Stimulated activated memory B cell treated with anti-CD40 and anti-IgM and Interleukin-4, amounts not matched to agents 10 μg/mL and 1 μg/mL and 100 μg/mL, for 72 hours (primary cell): ENCODE measurements at regions not wholly inside any gene's neighbourhood (a gene's known extent, or its start where the extent isn't known, plus 50 kb on each side); places are given as distances from the start of the nearest gene placed in this dataset.

Experiments
- ATAC-seq: fragments of 150-1000 bp; cut with Tn5 transposase; 2 replicates; pipeline ENCODE4 v1.10.0; 2021
- H3K27ac Mint-ChIP-seq: one replicate; pipeline ENCODE4 v1.8.0; 2022; ENCODE audit warnings: mild to moderate bottlenecking, mixed read lengths
- H3K27me3 Mint-ChIP-seq: one replicate; pipeline ENCODE4 v1.8.0; 2022; ENCODE audit warnings: mixed read lengths
- H3K36me3 Mint-ChIP-seq: one replicate; pipeline ENCODE4 v1.8.0; 2022; ENCODE audit warnings: mixed read lengths
- H3K4me1 Mint-ChIP-seq: one replicate; pipeline ENCODE4 v1.8.0; 2022; ENCODE audit warnings: mixed read lengths
- H3K4me3 Mint-ChIP-seq: one replicate; pipeline ENCODE4 v1.8.0; 2022; ENCODE audit warnings: mild to moderate bottlenecking, moderate library complexity, mixed read lengths
- H3K9me3 Mint-ChIP-seq: one replicate; pipeline ENCODE4 v1.8.0; 2022; ENCODE audit warnings: mixed read lengths

DNA sequence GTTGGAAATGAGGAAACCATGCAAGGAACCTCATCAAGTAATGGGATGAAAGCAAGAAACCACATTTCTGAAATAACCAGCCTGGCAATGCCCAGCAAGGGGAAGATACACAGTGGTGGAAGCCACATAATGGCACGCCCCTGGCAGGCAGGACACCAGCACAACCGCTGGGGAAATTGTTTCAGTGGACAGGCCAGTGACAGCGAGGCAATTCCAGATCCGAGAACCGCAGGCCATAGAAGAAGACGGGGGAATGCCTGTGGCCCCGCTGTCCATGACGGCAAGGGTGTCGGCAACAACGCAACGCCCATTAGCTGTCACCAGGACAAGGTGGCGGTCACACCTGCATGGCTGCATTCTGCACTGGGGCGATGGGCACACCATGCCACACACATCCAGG, 1389.6 kb downstream of the BRD1 start:
- no peaks in the 10 kb centered on the region for H3K36me3 Mint-ChIP-seq
- H3K27ac Mint-ChIP-seq, result no peak overlapping the region
- peaks cover 19% of the 10 kb centered on the region for H3K9me3 Mint-ChIP-seq
- peaks cover 69% of the 10 kb centered on the region for H3K27me3 Mint-ChIP-seq
- ATAC-seq, result no peak
- no peak overlapping the region for H3K4me3 Mint-ChIP-seq
- H3K4me1 Mint-ChIP-seq, result no peaks in the 10 kb centered on the region

GRCh38 chr22:48436201-48436931, 1391.3 kb downstream of the BRD1 start:
- Mint-ChIP-seq H3K4me3 (no peak overlapping the region), H3K4me1 (no peaks in the 10 kb centered on the region), H3K9me3 (peaks cover 19% of the 10 kb centered on the region), H3K36me3 (no peaks in the 10 kb centered on the region), H3K27ac (no peak overlapping the region), H3K27me3 (peaks cover 53% of the 10 kb centered on the region)
- ATAC-seq, result no peak

- Mint-ChIP-seq H3K4me3 (no peak overlapping the region), H3K27me3 (peaks cover 38% of the 10 kb centered on the region), H3K9me3 (peaks cover 16% of the 10 kb centered on the region), H3K27ac (no peak overlapping the region), H3K4me1 (no peaks in the 10 kb centered on the region), H3K36me3 (no peaks in the 10 kb centered on the region)
- ATAC-seq, result no peak
Measured at GRCh38 chr22:48434868-48435250, 1392.8 kb downstream of the BRD1 start.

GRCh38 chr22:48434156-48434867, 1393.4 kb downstream of the BRD1 start:
- Mint-ChIP-seq H3K27ac (no peak overlapping the region), H3K9me3 (peaks cover 16% of the 10 kb centered on the region), H3K36me3 (no peaks in the 10 kb centered on the region), H3K27me3 (peaks cover 36% of the 10 kb centered on the region), H3K4me3 (no peak overlapping the region), H3K4me1 (no peaks in the 10 kb centered on the region)
- ATAC-seq, result no peak

DNA sequence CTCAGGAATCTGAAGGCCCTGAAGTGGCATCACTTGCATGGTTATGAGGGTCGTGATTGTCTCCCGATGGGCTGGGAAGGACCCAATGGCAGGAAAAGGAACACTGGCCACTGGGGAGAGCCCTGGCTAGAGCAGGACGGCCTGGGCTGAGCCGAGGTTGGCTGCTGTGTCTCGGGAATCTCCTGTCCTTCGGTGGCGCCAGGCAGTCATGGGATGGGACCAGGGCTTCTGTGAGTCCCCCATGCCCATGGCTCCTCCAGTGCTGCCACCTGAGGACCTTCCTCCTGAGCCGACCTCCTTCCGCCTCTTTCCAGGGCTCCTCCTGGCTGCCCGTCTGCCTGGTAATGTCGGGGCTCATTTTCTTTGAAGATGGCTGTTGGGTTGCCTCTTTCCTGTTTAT, 1394.0 kb downstream of the BRD1 start:
- peaks cover 16% of the 10 kb centered on the region for H3K9me3 Mint-ChIP-seq
- no peak overlapping the region for H3K4me3 Mint-ChIP-seq
- no peak overlapping the region for H3K27ac Mint-ChIP-seq
- no peak for ATAC-seq
- H3K4me1 Mint-ChIP-seq, result no peaks in the 10 kb centered on the region
- H3K36me3 Mint-ChIP-seq, result no peaks in the 10 kb centered on the region
- peaks cover 38% of the 10 kb centered on the region for H3K27me3 Mint-ChIP-seq

DNA sequence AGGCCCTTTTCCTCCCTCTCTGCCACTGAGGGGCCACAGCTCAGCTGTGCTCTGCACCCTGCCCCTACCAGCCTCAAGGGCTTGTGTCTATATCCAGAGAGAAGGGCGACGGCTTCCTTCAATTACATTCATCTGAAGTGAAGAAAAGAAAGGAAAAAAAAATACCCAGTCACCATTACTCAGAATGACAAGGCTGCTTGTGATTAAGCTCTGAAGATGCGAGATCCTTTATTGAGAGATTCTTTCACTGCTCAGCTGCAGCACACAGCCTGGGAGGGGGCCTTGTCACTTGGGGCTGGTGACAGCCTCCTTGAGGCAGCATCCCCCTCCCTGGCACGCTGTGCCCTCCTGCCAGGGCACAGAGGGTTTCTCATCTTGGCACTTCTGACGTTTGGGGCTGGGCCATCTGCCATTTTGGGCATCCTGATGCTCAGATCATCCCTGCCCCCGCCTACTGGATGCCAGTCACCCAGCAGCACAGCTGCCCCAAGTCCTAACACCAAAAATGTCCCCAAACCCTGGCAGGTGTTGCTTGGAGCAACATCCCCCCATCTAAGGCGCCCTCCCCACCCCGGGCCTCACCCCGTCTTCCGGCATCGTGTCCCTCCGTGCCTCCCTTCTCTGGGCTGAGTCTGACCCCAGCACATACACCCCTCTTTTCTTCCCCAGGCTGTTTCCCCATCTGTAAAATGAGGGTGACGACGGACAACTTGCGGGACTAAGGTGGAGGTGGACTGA, 1394.7 kb downstream of the BRD1 start:
- Mint-ChIP-seq H3K27ac (no peak overlapping the region), H3K36me3 (no peaks in the 10 kb centered on the region), H3K4me3 (no peak overlapping the region), H3K9me3 (peaks cover 11% of the 10 kb centered on the region), H3K27me3 (peaks cover 31% of the 10 kb centered on the region), H3K4me1 (no peaks in the 10 kb centered on the region)
- ATAC-seq, result no peak

DNA sequence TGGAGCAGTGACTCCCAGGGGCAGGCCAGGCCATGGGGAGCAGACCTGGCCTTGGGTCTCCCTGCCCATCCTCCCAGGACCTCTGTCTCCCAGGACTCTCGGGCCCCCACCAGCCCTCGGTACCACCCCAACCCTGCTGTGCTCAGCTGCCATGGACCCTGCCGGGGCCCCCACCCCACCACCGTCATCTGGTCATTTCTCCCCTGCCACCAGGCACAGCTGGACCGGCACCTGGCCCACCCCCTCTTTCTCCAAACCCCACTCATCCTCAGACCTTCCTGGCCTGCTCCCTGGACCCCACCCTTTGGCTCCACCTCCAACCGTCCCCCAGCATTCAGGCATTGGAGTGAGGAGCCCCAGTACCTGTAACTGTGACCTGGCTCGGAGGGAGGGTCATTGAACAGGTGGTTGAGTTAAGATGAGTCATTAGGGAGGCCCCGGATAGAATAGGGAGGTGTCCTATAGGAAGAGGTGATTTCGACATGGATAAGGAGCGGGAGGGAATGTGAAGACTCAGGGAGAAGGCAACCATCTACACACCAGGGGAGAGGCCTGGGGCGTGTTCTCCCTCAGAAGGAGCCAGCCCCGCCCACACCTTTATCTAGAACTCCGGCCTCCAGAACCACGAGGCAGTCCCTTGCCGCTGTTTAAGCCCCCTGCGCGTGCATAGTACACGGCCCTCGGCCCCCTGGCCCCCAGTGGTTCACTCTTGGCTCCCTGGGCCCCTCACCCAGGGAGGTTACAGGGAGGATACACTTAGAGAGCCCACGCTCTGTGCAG, 1395.9 kb downstream of the BRD1 start:
- H3K27ac Mint-ChIP-seq, result no peak overlapping the region
- no peak overlapping the region for H3K4me3 Mint-ChIP-seq
- H3K27me3 Mint-ChIP-seq, result peaks cover 32% of the 10 kb centered on the region
- H3K4me1 Mint-ChIP-seq, result no peaks in the 10 kb centered on the region
- H3K9me3 Mint-ChIP-seq, result peaks cover 6% of the 10 kb centered on the region
- ATAC-seq, result no peak
- H3K36me3 Mint-ChIP-seq, result no peaks in the 10 kb centered on the region

GRCh38 chr22:48431014-48431413, 1396.7 kb downstream of the BRD1 start:
- no peaks in the 10 kb centered on the region for H3K36me3 Mint-ChIP-seq
- peaks cover 36% of the 10 kb centered on the region for H3K27me3 Mint-ChIP-seq
- H3K4me1 Mint-ChIP-seq, result no peaks in the 10 kb centered on the region
- no peak overlapping the region for H3K27ac Mint-ChIP-seq
- H3K4me3 Mint-ChIP-seq, result no peak overlapping the region
- ATAC-seq, result no peak
- peaks cover 3% of the 10 kb centered on the region for H3K9me3 Mint-ChIP-seq

- Mint-ChIP-seq H3K4me3 (no peak overlapping the region), H3K4me1 (no peaks in the 10 kb centered on the region), H3K27me3 (peaks cover 46% of the 10 kb centered on the region), H3K27ac (no peak overlapping the region), H3K9me3 (no peaks in the 10 kb centered on the region), H3K36me3 (no peaks in the 10 kb centered on the region)
- ATAC-seq, result no peak
Measured at GRCh38 chr22:48429446-48430020, 1398.1 kb downstream of the BRD1 start.

- H3K27me3 Mint-ChIP-seq, result peaks cover 47% of the 10 kb centered on the region
- H3K4me1 Mint-ChIP-seq, result no peaks in the 10 kb centered on the region
- ATAC-seq, result no peak
- H3K27ac Mint-ChIP-seq, result no peak overlapping the region
- H3K4me3 Mint-ChIP-seq, result no peak overlapping the region
- H3K36me3 Mint-ChIP-seq, result no peaks in the 10 kb centered on the region
- H3K9me3 Mint-ChIP-seq, result no peaks in the 10 kb centered on the region
Measured at GRCh38 chr22:48428631-48429371, 1398.9 kb downstream of the BRD1 start.

GRCh38 chr22:48427731-48428211, 1399.9 kb downstream of the BRD1 start:
- ATAC-seq, result no peak
- no peak overlapping the region for H3K4me3 Mint-ChIP-seq
- H3K4me1 Mint-ChIP-seq, result no peaks in the 10 kb centered on the region
- H3K36me3 Mint-ChIP-seq, result no peaks in the 10 kb centered on the region
- H3K27ac Mint-ChIP-seq, result no peak overlapping the region
- H3K27me3 Mint-ChIP-seq, result peaks cover 40% of the 10 kb centered on the region
- no peaks in the 10 kb centered on the region for H3K9me3 Mint-ChIP-seq

DNA sequence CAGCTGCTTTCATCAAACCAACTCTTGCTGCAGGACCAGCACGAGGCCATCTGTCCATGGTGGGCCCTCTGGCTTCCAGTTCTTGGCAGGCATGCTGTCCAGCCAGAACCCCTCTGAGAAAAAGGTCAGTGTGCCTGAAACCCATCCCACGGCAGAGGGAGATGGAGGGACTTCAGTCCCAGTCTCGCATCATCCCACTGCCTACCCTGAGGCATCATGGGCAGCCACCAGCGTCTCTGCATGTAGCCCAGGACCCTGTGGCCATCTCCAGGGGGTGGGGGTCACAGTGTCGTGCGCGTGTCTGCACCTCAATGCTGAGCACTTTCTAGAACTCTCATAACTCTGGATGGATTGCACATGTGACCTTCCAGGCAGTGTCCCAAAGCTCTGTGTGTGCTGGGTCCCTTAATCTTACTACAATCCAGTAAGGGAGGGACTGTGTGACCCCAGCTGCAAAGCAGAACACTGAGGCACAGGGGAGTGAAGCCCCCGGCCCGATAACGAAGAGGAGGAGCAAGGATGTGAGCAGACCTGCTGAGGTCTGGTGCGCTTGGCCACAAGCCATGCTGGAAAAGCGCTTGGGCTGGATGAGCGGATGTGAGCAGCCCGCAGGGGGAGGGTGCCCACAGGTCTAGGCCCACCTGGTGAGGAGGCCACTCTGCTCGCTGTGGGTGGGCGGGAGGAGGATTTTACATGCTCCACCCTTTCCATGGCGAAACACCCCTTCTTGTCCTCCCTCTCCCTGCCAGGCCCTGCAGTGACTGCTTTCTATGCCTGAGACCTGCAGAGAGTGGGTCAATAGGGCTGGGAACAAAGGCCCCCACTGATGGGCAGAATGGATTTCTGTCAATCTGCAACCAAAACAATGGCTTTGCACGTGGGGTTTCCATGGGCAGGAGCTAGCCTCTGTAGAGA, 1401.0 kb downstream of the BRD1 start:
- Mint-ChIP-seq H3K4me1 (no peaks in the 10 kb centered on the region), H3K4me3 (no peak overlapping the region), H3K9me3 (peaks cover 2% of the 10 kb centered on the region), H3K36me3 (no peaks in the 10 kb centered on the region), H3K27me3 (peaks cover 40% of the 10 kb centered on the region), H3K27ac (no peak overlapping the region)
- ATAC-seq, result no peak

- no peak overlapping the region for H3K27ac Mint-ChIP-seq
- H3K4me3 Mint-ChIP-seq, result no peak overlapping the region
- H3K9me3 Mint-ChIP-seq, result peaks cover 7% of the 10 kb centered on the region
- no peaks in the 10 kb centered on the region for H3K36me3 Mint-ChIP-seq
- no peak for ATAC-seq
- H3K27me3 Mint-ChIP-seq, result peaks cover 40% of the 10 kb centered on the region
- no peaks in the 10 kb centered on the region for H3K4me1 Mint-ChIP-seq
Measured at GRCh38 chr22:48425641-48426040, 1402.0 kb downstream of the BRD1 start.
